WTC11 (cell line): ENCODE measurements at regions not wholly inside any gene's neighbourhood (a gene's known extent, or its start where the extent isn't known, plus 50 kb on each side); places are given as distances from the start of the nearest gene placed in this dataset.
A peak's percentile ranks its signal among the peaks of the same experiment; 100 is the strongest.

Experiments used
- ATF1 ChIP-seq: sonication (generic); formaldehyde crosslinking; IDR thresholded peaks from 2 replicates; pipeline ENCODE4 v1.8.1; 2023; ENCODE audit warnings: mild to moderate bottlenecking, moderate library complexity, missing genetic modification reagents
- ATF6 ChIP-seq: sonication (generic); formaldehyde crosslinking; IDR thresholded peaks from 2 replicates; pipeline ENCODE4 v1.8.1; 2023; ENCODE audit warnings: mild to moderate bottlenecking, missing genetic modification reagents
- E2F4 ChIP-seq: sonication (generic); formaldehyde crosslinking; IDR thresholded peaks from 2 replicates; pipeline ENCODE4 v1.8.1; 2022; ENCODE audit warnings: low read depth, mild to moderate bottlenecking, moderate library complexity, missing genetic modification reagents, borderline replicate concordance
- ETV6 ChIP-seq: sonication (generic); formaldehyde crosslinking; IDR thresholded peaks from 2 replicates; pipeline ENCODE4 v1.8.1; 2022; ENCODE audit warnings: mild to moderate bottlenecking, missing genetic modification reagents
- FOXK1 ChIP-seq: sonication (generic); formaldehyde crosslinking; IDR thresholded peaks from 2 replicates; pipeline ENCODE4 v1.8.0; 2022; ENCODE audit warnings: mild to moderate bottlenecking, moderate library complexity, missing genetic modification reagents
- FOXP1 ChIP-seq: sonication (generic); formaldehyde crosslinking; IDR thresholded peaks from 2 replicates; pipeline ENCODE4 v1.8.0; 2022; ENCODE audit warnings: missing genetic modification reagents, mild to moderate bottlenecking, moderate library complexity, borderline replicate concordance
- IRF1 ChIP-seq: sonication (generic); formaldehyde crosslinking; IDR thresholded peaks from 2 replicates; pipeline ENCODE4 v1.8.0; 2023; ENCODE audit warnings: missing genetic modification reagents
- NFYB ChIP-seq: sonication (generic); formaldehyde crosslinking; conservative IDR thresholded peaks from 2 replicates; pipeline ENCODE4 v1.8.0; 2022; ENCODE audit warnings: low read depth, missing genetic modification reagents
- SP1 ChIP-seq: sonication (generic); formaldehyde crosslinking; conservative IDR thresholded peaks from 2 replicates; pipeline ENCODE4 v1.8.1; 2022; ENCODE audit warnings: missing genetic modification reagents
- STAT6 ChIP-seq: sonication (generic); formaldehyde crosslinking; conservative IDR thresholded peaks from 2 replicates; pipeline ENCODE4 v1.8.1; 2023; ENCODE audit warnings: mild to moderate bottlenecking, low read depth, missing genetic modification reagents, moderate library complexity
- USF2 ChIP-seq: sonication (generic); formaldehyde crosslinking; IDR thresholded peaks from 2 replicates; pipeline ENCODE4 v1.8.1; 2023; ENCODE audit warnings: mild to moderate bottlenecking, missing genetic modification reagents, moderate library complexity
- ZBTB43 ChIP-seq: sonication (generic); formaldehyde crosslinking; IDR thresholded peaks from 2 replicates; pipeline ENCODE4 v1.8.1; 2023; ENCODE audit warnings: mild to moderate bottlenecking, missing genetic modification reagents
- ZNF121 ChIP-seq: sonication (generic); formaldehyde crosslinking; IDR thresholded peaks from 2 replicates; pipeline ENCODE4 v1.8.0; 2023; ENCODE audit warnings: missing genetic modification reagents
- ZNF138 ChIP-seq: sonication (generic); formaldehyde crosslinking; conservative IDR thresholded peaks from 2 replicates; pipeline ENCODE4 v1.8.1; 2022; ENCODE audit warnings: mild to moderate bottlenecking, moderate library complexity, missing genetic modification reagents
- ZNF232 ChIP-seq: sonication (generic); formaldehyde crosslinking; IDR thresholded peaks from 2 replicates; pipeline ENCODE4 v1.8.0; 2022; ENCODE audit warnings: mild to moderate bottlenecking, missing genetic modification reagents
- ZNF281 ChIP-seq: sonication (generic); formaldehyde crosslinking; IDR thresholded peaks from 2 replicates; pipeline ENCODE4 v1.8.0; 2023; ENCODE audit warnings: mild to moderate bottlenecking, missing genetic modification reagents
- ZNF317 ChIP-seq: sonication (generic); formaldehyde crosslinking; IDR thresholded peaks from 2 replicates; pipeline ENCODE4 v1.8.1; 2023; ENCODE audit warnings: low read depth, mild to moderate bottlenecking, moderate library complexity, missing genetic modification reagents, borderline replicate concordance
- ZNF512 ChIP-seq: sonication (generic); formaldehyde crosslinking; IDR thresholded peaks from 2 replicates; pipeline ENCODE4 v1.8.1; 2022; ENCODE audit warnings: missing genetic modification reagents, borderline replicate concordance
- ZNF532 ChIP-seq: fragments of 250-450 bp; sonication (Bioruptor Pico); IDR thresholded peaks from 2 replicates; pipeline ENCODE4 v1.9.0; 2021; ENCODE audit warnings: mild to moderate bottlenecking, borderline replicate concordance
- ZNF671 ChIP-seq: fragments of 250-450 bp; sonication (Bioruptor Pico); IDR thresholded peaks from 2 replicates; pipeline ENCODE4 v1.8.0; 2021; ENCODE audit warnings: mild to moderate bottlenecking

- no peak for TF ChIP-seq IRF1 (CRISPR knock-in tag)
- TF ChIP-seq STAT6, result no peak
- TF ChIP-seq FOXP1 (CRISPR knock-in tag), result 0 out of 2 replicates have a peak, but pooled peaks have one; percentile 23
- 0 out of 2 replicates have a peak, but pooled peaks have one; percentile 5 for TF ChIP-seq ZNF532
- no peak for TF ChIP-seq E2F4 (CRISPR knock-in tag)
- peak; percentile 72 for TF ChIP-seq USF2 (CRISPR knock-in tag)
- 0 out of 2 replicates have a peak, but pooled peaks have one; percentile 39 for TF ChIP-seq ZNF317 (CRISPR knock-in tag)
- no peak for TF ChIP-seq ZNF121 (CRISPR knock-in tag)
- no peak for TF ChIP-seq ZNF671 (CRISPR knock-in tag)
- TF ChIP-seq ZNF281 (CRISPR knock-in tag), result no peak
- no peak for TF ChIP-seq ATF1 (CRISPR knock-in tag)
- TF ChIP-seq ZBTB43 (CRISPR knock-in tag), result no peak
- no peak for TF ChIP-seq ATF6 (CRISPR knock-in tag)
- TF ChIP-seq SP1 (CRISPR knock-in tag), result peak; percentile 47; the same call in 1 of the 2 replicates
- TF ChIP-seq ZNF232 (CRISPR knock-in tag), result no peak
- no peak for TF ChIP-seq ZNF512 (CRISPR knock-in tag)
- TF ChIP-seq FOXK1 (CRISPR knock-in tag), result 0 out of 2 replicates have a peak, but pooled peaks have one; percentile 31
- TF ChIP-seq ZNF138, result no peak
- TF ChIP-seq NFYB (CRISPR knock-in tag), result no peak
- peak; percentile 90 for TF ChIP-seq ETV6 (CRISPR knock-in tag)
Observed at GRCh38 chr15:77543159-77543882, 89.4 kb downstream of the LINGO1 start (continued).
